IMR-90 (cell line): ENCODE measurements at regions not wholly inside any gene's neighbourhood (a gene's known extent, or its start where the extent isn't known, plus 50 kb on each side); places are given as distances from the start of the nearest gene placed in this dataset.
"Not testable (repeated sequence)": the region's sequence is repeated elsewhere in the genome, so short reads cannot be mapped to it uniquely, and the experiment has no call there.

ENCODE experiments used
- ATAC-seq: fragments of 200-7000 bp; cut with Tn5 transposase; 2 replicates; pipeline ENCODE4 v1.9.1; 2020; ENCODE audit warnings: low read depth, mild to moderate bottlenecking, moderate library complexity
- BruUV-seq: library from RNA; stranded (reverse); fragments of 400-500 nt; replicated peaks from 2 replicates; lab custom pipeline; 2021; lab: Mats Ljungman, UMichigan
- CTCF ChIA-PET: fragments of 300-600 bp; formaldehyde crosslinking; extraction: SDS; loops from one replicate; lab custom pipeline; 2021; ENCODE audit warnings: antibody characterized with exemption; lab: Yijun Ruan, JAX
- POLR2A ChIA-PET: fragments of 300-600 bp; sonication (Branson Sonifier 250); formaldehyde crosslinking; loops from one replicate; lab custom pipeline; 2022; ENCODE audit warnings: antibody characterized with exemption; ENCODE audit not compliant: unreplicated experiment; lab: Charles Lee
- DNase-seq: peaks from one replicate; pipeline ENCODE4 v3.0.0; 2013
- H2AFZ ChIP-seq: replicated peaks from 2 replicates; pipeline ENCODE3; 2013; ENCODE audit warnings: low read length, mild to moderate bottlenecking; ENCODE audit not compliant: poor library complexity
- H2AK5ac ChIP-seq: 2 replicates; pipeline ENCODE4 v1.6.1; 2013; ENCODE audit warnings: low read depth, low read length, inconsistent platforms
- H2AK9ac ChIP-seq: replicated peaks from 2 replicates; pipeline ENCODE3; 2013; ENCODE audit warnings: mild to moderate bottlenecking, low read depth, low read length, moderate library complexity; ENCODE audit not compliant: poor library complexity
- H2BK120ac ChIP-seq: 2 replicates; pipeline ENCODE4 v1.6.1; 2013; ENCODE audit warnings: low read depth, low read length, inconsistent platforms
- H2BK15ac ChIP-seq: 3 replicates; pipeline ENCODE4 v1.6.1; 2013; ENCODE audit warnings: low read depth, low read length, inconsistent platforms
- H2BK20ac ChIP-seq: 2 replicates; pipeline ENCODE4 v1.6.1; 2013; ENCODE audit warnings: low read depth, mild to moderate bottlenecking, inconsistent platforms, low read length, moderate library complexity
- H2BK5ac ChIP-seq: 2 replicates; pipeline ENCODE4 v1.6.1; 2013; ENCODE audit warnings: mild to moderate bottlenecking, low read depth, low read length, inconsistent platforms; ENCODE audit not compliant: poor library complexity, severe bottlenecking
- H3K14ac ChIP-seq: replicated peaks from 2 replicates; pipeline ENCODE4 v1.6.1; 2013; ENCODE audit warnings: low read depth, low read length, inconsistent platforms
- H3K18ac ChIP-seq: 2 replicates; pipeline ENCODE4 v1.6.1; 2013; ENCODE audit warnings: low read depth, low read length, control low read depth
- H3K23ac ChIP-seq: 2 replicates; pipeline ENCODE4 v1.6.1; 2013; ENCODE audit warnings: low read depth, low read length, inconsistent platforms
- H3K27ac ChIP-seq: 2 replicates; pipeline ENCODE4 v1.5.1; 2013; ENCODE audit warnings: mild to moderate bottlenecking, control low read depth, low read length; ENCODE audit not compliant: insufficient read depth
- H3K27me3 ChIP-seq: 2 replicates; pipeline ENCODE4 v1.6.1; 2013; ENCODE audit warnings: low read length; ENCODE audit not compliant: control insufficient read depth, insufficient read depth
- H3K36me3 ChIP-seq: 2 replicates; pipeline ENCODE4 v1.6.1; 2013; ENCODE audit warnings: low read length, mixed read lengths; ENCODE audit not compliant: control insufficient read depth, insufficient read depth
- H3K4ac ChIP-seq: 2 replicates; pipeline ENCODE4 v1.6.1; 2013; ENCODE audit warnings: low read depth, low read length, inconsistent platforms
- H3K4me1 ChIP-seq: 2 replicates; pipeline ENCODE4 v1.6.1; 2013; ENCODE audit warnings: low read length, mixed read lengths; ENCODE audit not compliant: control insufficient read depth, insufficient read depth
- H3K4me2 ChIP-seq: 2 replicates; pipeline ENCODE4 v1.6.1; 2013; ENCODE audit warnings: low read depth, mild to moderate bottlenecking, control low read depth, low read length, moderate library complexity
- H3K4me3 ChIP-seq: 2 replicates; pipeline ENCODE4 v1.5.1; 2013; ENCODE audit warnings: low read depth, mild to moderate bottlenecking, control low read depth, low read length, moderate library complexity; ENCODE audit not compliant: insufficient read depth
- H3K56ac ChIP-seq: 2 replicates; pipeline ENCODE4 v1.6.1; 2013; ENCODE audit warnings: low read length, inconsistent platforms; ENCODE audit not compliant: insufficient read depth; ENCODE audit errors: extremely low read depth
- H3K79me1 ChIP-seq, 2 experiments: 2 replicates each; pipeline ENCODE4 v1.6.1; 2013; ENCODE audit warnings: low read length in 2 of 2, inconsistent platforms in 1 of 2, low read depth in 1 of 2
- H3K9ac ChIP-seq: 2 replicates; pipeline ENCODE4 v1.6.1; 2013; ENCODE audit warnings: low read depth, low read length, control low read depth
- H3K9me1 ChIP-seq: 2 replicates; pipeline ENCODE4 v1.6.1; 2013; ENCODE audit warnings: low read length, inconsistent platforms; ENCODE audit not compliant: insufficient read depth
- H3K9me3 ChIP-seq: 2 replicates; pipeline ENCODE4 v1.6.1; 2013; ENCODE audit warnings: low read length; ENCODE audit not compliant: control insufficient read depth, insufficient read depth
- H4K20me1 ChIP-seq: 2 replicates; pipeline ENCODE4 v1.6.1; 2013; ENCODE audit warnings: low read length, inconsistent platforms; ENCODE audit not compliant: insufficient read depth
- H4K5ac ChIP-seq: 2 replicates; pipeline ENCODE4 v1.6.1; 2013; ENCODE audit warnings: mild to moderate bottlenecking, low read depth, low read length, control low read depth
- H4K8ac ChIP-seq, 2 experiments: 2 replicates each; pipeline ENCODE4 v1.6.1; 2013; ENCODE audit warnings: low read depth in 2 of 2, low read length in 2 of 2, control low read depth in 1 of 2, inconsistent platforms in 1 of 2
- H4K91ac ChIP-seq: 2 replicates; pipeline ENCODE4 v1.6.1; 2013; ENCODE audit warnings: low read depth, low read length, inconsistent platforms; ENCODE audit not compliant: insufficient read depth
- WGBS, 2 experiments: methylation state at CpG; one replicate each; pipeline versions ENCODE4 v1.1.5 to v1.1.7; 2013; ENCODE audit warnings: missing lambda C conversion rate in 2 of 2; ENCODE audit not compliant: insufficient read length in 1 of 2; ENCODE audit errors: extremely low coverage in 2 of 2; 5-methylcytosine and 5-hydroxymethylcytosine counted together
- dilution Hi-C: fragments of 300-500 bp; cut with HindIII; formaldehyde crosslinking; loops from one replicate; pipeline ENCODE4 v1.14.3; 2018; ENCODE audit warnings: low sequenced_read_pairs; ENCODE audit not compliant: unreplicated experiment
- in situ Hi-C: fragments of 300-500 bp; cut with MboI; formaldehyde crosslinking; loops from 3 replicates; pipeline ENCODE4 v1.14.3; 2019; ENCODE audit warnings: low sequenced_read_pairs, inconsistent platforms, mixed read lengths
- intact Hi-C: fragments of 100-400 bp; cut with micrococcal nuclease; formaldehyde crosslinking; loops from 2 replicates; pipeline ENCODE4 v1.10.0; 2022

- intact Hi-C loops, DNase-seq, BruUV-seq: not testable (repeated sequence)
These were observed 62.6 kb upstream of the GOLGA8O start for GRCh38 chr15:32518013-32518412.

GRCh38 chr15:32516954-32517353 is 61.5 kb upstream of the GOLGA8O start:
- WGBS, 2 experiments: no CpG with 5 or more reads among the region's 1 CpG

More at GRCh38 chr15:32518013-32518412, 62.6 kb upstream of the GOLGA8O start:
- H3K9me1 ChIP-seq, H3K36me3 ChIP-seq, CTCF ChIA-PET, H3K9me3 ChIP-seq, H3K56ac ChIP-seq, ATAC-seq, H3K18ac ChIP-seq, H2BK15ac ChIP-seq, H3K4me3 ChIP-seq, H2AK5ac ChIP-seq, POLR2A ChIA-PET, H4K91ac ChIP-seq, H4K20me1 ChIP-seq, H2BK5ac ChIP-seq, H3K4ac ChIP-seq, H3K23ac ChIP-seq, H2AK9ac ChIP-seq, H4K5ac ChIP-seq, H2BK20ac ChIP-seq, H3K79me1 ChIP-seq, H3K14ac ChIP-seq, H3K4me1 ChIP-seq, in situ Hi-C loops, H3K27me3 ChIP-seq, H3K9ac ChIP-seq, dilution Hi-C loops, H3K4me2 ChIP-seq, H2BK120ac ChIP-seq, H4K8ac ChIP-seq, H2AFZ ChIP-seq, H3K27ac ChIP-seq: not testable (repeated sequence)
- 97% methylated on average over 5 of the region's 20 CpGs; no CpG with 5 or more reads in 1 of the 2 experiments for WGBS, 2 experiments

More at GRCh38 chr15:32516954-32517353, 61.5 kb upstream of the GOLGA8O start:
- H3K9me3 ChIP-seq, H3K27me3 ChIP-seq, H4K91ac ChIP-seq, H2AK5ac ChIP-seq, H3K9me1 ChIP-seq, H3K36me3 ChIP-seq, DNase-seq, H2AFZ ChIP-seq, ATAC-seq, H3K56ac ChIP-seq, intact Hi-C loops, POLR2A ChIA-PET, H3K4me1 ChIP-seq, H4K8ac ChIP-seq, H3K4me3 ChIP-seq, H3K18ac ChIP-seq, in situ Hi-C loops, H2BK120ac ChIP-seq, H2BK20ac ChIP-seq, H2BK5ac ChIP-seq, H3K9ac ChIP-seq, H4K20me1 ChIP-seq, dilution Hi-C loops, H3K4me2 ChIP-seq, H3K23ac ChIP-seq, H3K14ac ChIP-seq, BruUV-seq, H3K79me1 ChIP-seq, H3K4ac ChIP-seq, H2AK9ac ChIP-seq, CTCF ChIA-PET, H2BK15ac ChIP-seq, H4K5ac ChIP-seq, H3K27ac ChIP-seq: not testable (repeated sequence)
